ENCODE measurements at regions not wholly inside any gene's neighbourhood (a gene's known extent, or its start where the extent isn't known, plus 50 kb on each side); places are given as distances from the start of the nearest gene placed in this dataset.
"Not testable (repeated sequence)": the region's sequence is repeated elsewhere in the genome, so short reads cannot be mapped to it uniquely, and the experiment has no call there.

DNA sequence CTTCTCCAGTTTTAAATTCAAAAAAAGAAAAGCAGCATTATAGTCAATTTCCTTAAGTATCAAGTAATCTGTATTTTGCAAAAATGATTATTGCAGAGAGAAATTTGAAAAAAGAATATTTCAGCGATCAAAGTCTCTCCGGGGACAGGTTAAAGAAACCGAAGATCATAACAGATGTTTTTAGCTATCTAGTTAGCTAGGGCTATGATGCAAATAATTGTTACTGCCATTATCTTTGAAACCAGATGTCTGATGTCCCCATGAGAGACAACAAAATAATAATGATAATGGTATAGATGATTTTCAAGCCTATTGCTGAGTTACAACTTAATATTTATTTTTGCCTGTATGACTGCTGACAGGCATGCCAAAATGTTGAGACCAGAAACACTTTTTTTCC is 1326.0 kb downstream of the PLA2G4A start:
- DNase-seq (ENCODE audit: low read depth) = no peak

DNA sequence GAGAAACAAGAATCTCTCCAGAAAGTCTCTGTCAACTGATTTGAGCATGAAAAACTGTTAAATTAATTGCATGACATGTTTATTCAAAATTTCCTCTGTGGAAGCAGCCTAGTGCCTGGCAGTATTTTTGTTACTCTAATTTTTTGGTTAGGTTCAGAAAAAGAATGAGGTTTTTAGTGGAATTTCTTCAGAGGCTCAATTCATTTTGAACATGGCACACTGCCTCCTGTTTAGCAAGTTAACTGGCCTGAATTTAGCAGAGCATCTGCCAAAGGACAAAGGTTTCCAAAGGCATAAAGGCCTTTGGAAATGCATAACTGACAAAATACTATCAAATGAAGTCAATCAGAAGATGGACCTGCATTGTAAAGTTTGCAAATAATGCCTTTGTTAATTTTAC is 1326.5 kb downstream of the PLA2G4A start:
- DNase-seq (ENCODE audit: low read depth) = no peak

DNA sequence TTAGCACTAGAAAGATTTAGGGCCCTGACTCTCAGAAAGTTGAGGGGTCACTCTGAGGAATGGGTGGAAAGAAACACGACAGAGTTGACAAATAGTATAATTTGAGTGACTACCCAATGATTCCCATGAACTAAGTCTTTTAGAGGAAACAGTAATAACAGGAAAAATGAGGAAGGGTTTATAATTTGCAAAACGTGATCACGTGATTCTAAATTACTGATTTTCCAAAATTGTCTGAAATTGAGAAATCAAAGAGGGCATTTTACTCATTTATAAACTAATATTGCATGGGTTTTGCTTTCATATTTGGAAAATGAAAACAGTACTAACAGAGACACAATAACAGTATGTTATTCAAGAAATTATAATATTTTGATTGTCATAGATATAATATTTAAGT is 1335.7 kb downstream of the PLA2G4A start:
- DNase-seq (ENCODE audit: low read depth) = no peak

DNA sequence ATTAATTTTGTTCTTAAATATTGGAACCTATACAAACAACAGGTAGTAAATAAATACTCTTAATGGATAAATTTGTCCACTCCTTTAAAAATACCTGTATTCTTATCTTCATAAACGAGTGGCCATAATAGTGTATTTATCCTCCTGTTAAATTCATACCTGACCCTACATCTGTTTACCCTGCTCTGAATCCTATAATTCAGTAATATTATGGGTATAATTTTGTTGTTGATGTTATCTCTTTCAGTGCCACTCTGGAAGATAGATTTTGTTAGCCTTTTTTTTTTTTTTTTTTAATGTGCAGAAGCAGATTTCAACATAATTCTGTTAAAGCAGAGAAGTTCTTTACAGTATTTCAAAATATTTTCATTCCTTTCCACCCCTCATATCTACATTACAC is 1337.9 kb downstream of the PLA2G4A start:
- DNase-seq (ENCODE audit: low read depth) = no peak

DNA sequence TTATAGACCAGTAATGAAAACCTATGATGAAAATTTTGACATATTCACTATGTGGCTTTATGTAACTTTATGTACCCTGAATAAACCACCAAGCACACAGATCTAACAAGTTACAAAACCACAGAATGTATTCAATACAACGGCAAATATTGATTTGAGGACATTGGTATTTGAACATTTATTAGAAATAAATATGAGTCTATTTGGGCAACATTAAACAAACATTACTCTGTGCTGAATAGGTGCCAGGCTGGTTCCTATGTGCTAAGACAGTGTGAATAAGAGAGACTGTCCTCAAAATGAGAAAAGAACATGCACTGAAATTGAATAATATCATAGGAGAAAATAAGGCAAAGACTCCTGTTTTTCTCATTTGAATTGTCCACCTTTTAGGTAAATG is 1341.2 kb downstream of the PLA2G4A start:
- DNase-seq (ENCODE audit: low read depth) = no peak

DNA sequence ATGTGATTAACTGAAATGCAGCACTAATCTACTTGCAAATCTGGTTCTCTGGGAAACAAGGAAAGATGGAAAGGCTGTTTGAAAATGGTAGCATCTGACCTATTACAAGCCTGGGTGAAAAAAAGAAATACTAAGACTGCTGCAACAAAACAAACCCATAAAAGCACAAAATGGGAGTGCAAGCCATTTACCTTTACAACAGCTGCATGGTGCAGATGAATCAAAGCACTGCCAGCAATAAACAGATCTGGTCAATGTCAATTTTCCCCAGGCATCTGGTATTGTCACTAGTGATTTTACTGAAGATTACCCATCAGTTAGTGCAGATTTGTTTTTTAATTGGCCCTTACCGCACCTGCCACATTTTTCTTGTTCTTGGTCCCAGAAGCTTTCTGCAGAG is 1341.7 kb downstream of the PLA2G4A start:
- DNase-seq (ENCODE audit: low read depth) = no peak

DNA sequence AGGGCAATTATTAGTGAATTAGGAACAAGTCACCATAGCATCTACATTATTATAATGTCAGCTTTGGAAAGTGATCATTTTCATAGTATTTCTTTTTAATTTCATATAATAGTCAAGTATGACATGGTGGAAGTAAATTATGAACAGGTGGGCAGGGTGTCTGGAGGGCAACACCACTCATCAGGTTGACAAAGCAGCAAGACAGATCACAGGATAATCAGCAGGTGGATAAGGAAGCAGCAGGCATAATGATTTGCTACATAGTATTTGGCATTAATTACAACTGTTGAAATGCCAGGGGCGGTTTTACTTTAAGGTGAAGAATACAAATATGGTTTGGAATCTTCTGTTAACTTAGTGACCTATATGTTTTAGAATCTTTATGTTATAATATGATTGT is 1342.2 kb downstream of the PLA2G4A start:
- no peak for DNase-seq (ENCODE audit: low read depth)

DNA sequence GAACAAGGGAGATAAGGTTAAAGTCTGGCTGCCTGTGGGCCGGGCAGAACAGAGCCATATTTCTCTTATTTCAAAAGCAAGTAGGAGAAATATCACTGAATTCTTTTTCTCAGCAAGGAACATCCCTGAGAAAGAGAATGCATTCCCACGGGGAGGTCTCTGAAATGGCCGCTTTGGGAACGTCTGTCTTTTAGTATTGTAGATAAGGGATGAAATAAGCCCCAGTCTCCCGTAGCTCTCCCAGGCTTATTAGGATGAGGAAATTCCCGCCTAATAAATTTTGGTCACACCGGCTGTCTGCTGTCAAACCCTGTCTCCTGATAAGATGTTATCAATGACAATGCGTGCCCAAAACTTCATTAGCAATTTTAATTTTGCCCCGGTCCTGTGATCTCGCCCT is 1353.3 kb downstream of the PLA2G4A start:
- DNase-seq (ENCODE audit: low read depth) = not testable (repeated sequence)

DNA sequence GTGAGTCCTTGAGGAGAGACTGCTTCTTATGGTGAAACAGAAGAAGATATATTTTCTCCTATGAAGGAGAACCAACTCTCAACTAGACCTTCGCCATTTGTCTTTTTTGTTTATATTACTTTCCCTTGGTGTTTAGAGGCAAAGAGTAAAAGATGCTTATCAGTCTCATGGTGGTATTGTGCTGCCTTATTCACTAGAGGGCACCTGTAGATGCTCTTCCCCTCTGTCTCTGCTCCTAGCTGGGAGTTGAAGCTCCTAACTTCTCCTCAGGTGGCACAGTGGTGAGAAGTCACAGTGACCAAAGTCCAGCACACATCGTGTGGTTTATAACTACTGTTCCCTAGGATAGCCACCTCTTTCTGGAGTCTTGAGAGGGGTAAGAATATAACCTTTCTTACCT is 1359.6 kb downstream of the PLA2G4A start:
- peak; percentile 1 for DNase-seq (ENCODE audit: low read depth)

DNA sequence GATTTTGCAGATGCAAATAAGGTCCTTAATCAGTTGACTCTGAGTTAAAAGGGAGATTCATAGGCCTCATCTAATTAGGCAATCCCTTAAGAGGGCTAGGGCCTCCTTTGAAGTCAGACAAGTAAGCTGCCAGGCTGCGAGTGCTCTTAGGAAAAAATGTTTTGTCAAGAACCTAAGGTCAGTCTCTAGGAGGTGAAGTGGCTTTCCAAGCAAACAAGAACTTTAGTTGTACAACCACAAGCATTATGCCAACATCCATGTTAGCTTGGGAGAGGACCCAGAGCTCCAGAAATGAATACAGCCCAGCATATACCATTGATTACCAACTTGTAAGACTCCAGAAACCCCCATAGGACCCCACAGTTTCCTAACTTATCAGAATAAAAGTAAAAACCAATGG is 1366.2 kb downstream of the PLA2G4A start:
- DNase-seq (ENCODE audit: low read depth) = no peak

DNA sequence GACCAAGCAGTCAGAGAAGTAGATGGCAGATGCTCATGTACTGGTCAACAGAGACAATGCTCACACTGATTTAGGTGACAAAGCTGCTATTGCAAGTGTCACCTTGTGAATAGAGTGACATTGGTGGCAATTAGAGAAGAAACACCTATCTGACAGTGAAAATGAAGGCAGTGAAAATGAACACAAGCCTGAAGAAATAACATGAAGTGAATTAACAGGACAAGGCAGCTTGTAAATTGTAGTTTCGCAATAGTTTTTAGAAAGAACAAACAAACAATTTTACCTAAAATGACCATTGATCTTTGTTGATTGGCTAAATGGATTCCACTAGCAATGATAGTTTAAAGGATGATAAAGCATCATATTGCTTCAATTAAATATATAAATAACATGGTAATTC is 1389.5 kb downstream of the PLA2G4A start:
- no peak for DNase-seq (ENCODE audit: low read depth)

DNA sequence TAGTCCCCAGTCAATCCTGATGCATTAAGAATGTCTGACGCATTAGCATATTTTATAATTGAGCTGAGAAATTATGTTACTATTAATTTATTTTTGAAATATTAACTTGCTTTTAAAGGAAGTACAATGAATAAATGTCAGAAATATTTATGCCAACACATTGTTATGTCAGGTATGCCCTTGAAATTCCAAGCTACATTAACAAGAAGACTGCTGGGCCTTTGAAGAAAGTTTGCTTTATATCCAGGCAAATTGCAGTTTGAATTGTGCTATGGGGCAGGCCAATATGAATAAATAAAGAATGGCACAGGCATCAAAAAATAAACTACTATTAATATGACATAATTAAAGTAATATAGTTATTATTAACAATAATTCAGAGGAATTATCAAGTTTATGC is 1391.3 kb downstream of the PLA2G4A start:
- no peak for DNase-seq (ENCODE audit: low read depth)

DNA sequence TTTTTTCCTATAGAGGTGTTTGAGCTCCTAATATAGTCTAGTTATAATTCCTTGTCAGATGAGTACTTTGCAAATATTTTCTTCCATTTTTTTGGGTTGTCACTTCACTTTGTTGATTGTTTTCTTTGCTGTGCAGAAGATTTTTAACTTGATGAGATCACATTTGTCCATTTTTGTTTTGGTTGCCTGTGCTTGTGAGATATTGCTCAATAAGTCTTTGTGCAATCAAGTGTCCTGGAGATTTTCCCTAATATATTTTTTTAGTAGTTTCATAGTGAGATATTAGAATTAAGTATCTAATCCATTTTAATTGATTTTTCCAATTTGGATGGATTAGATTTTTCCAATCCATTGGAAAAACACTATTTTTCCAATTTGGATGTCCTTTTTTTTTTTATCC is 1395.5 kb downstream of the PLA2G4A start:
- DNase-seq (ENCODE audit: low read depth) = no peak

DNA sequence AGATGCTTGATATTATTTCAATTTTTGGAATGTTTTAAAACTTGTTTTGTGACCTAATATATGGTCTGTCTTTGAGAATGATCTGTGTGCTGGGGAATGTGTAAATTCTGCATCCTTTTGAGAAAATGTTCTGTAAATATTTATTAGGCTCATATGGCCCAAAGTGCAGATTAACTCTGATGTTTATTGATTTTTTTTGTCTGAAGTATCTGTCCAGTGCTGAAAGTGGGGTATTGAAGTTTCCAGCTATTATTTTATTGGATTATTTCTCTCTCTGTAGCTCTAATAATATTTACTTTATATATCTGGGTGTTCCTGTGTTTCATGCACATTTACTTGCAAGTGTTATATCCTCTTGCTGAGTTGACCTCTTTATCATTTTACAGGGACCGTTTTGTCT is 1397.2 kb downstream of the PLA2G4A start:
- DNase-seq (ENCODE audit: low read depth) = no peak

DNA sequence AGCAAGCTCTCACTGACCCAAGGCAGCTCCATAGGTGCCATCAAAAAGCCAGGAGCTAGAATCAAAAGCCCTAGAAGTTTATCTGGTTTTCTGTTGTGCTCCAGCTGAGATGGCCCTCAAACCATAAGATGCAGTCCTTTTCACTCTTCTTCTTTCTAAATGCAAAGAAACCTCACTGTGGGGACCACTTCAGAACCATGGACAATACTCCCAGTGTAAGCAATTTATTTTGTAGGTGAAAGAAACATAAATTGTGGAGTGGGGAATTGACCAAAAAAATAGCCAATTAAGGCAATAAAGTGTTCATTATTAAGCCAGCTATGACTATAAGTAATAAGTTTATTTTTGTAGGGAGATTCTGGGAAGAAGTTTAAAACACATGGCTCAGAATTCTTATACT is 1399.9 kb downstream of the PLA2G4A start:
- DNase-seq (ENCODE audit: low read depth) = no peak

DNA sequence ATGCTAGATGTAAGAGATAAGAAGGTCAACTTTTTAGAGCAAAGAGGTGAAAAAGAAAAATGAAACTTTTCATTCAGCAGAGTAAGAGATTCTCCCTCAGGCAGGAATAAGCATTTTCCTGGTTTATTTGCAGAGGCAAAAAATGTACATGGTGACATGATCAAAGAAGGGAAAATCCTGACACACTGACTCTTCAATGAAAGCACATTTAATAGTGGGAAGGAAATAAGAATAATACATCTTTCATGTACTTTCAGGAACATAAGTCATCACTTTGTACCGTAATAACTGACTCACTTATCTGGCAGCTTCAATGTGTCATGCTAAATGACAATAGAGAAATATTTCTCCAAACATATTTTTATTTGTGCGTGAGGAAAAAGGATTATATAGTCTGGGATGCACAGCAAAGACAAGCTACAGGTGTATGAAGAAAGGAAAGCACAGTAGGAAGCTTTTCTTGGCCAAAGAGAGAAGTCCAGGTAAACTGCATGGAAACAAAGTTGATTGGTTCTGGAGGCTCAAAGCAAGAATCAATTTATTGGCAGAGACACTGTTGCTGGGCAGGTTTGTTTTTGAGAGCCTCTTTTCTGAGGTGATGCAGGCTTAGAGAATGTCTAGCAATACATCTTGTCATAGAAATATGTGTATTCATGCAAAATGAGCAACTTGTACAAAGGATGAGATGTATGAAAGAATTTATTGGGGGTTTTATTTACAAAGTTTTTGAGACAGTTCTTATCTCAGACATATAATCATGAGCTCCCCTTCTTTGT is 1409.0 kb downstream of the PLA2G4A start:
- peak; percentile 51 for DNase-seq (ENCODE audit: low read depth)

DNA sequence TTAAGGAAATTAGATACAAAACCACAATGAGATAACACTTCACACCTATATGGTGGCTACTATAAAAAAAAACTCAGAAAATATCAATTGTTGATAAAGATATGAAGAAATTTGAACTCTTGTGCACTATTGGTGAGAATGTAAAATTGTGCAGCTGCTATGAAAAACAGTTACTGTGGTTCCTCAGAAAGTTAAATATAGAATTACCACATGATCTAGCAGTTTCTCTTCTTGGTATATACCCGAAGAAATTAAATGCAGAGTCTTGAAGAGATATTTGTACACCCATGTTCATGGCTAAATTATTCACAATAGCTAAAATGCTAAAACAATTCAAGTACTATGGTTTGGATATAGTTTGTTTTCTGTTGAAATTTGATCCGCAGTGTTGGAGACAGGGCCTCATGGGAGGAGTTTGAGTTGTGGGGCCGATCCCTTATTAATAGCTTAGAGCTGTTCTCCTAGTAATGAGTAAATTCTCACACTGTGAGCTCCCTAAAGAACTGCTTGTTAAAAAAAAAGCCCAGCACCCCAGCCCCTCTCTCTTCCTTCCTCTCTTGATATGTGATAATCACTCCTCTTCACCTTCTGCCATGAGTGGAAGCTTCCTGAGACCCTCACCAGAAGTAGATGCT is 1412.1 kb downstream of the PLA2G4A start:
- no peak for DNase-seq (ENCODE audit: low read depth)

DNA sequence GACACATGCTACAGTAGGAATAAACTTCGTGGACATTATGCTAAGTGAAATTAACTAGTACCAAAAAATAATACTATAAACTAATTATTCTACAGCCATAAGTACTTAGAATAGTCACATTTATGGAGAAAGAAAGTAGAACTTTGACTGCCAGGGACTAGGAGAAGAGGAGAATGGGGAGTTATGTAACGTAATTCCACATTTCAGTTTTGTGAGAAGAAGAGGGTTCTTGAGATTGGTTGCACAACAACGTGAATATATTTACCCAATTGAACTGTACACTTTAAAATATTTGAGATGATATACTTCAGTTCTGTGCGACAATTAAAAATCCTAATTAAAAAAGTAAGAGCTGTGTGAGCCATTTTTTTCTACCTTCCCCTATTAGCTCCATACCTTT is 1412.9 kb downstream of the PLA2G4A start:
- no peak for DNase-seq (ENCODE audit: low read depth)

DNA sequence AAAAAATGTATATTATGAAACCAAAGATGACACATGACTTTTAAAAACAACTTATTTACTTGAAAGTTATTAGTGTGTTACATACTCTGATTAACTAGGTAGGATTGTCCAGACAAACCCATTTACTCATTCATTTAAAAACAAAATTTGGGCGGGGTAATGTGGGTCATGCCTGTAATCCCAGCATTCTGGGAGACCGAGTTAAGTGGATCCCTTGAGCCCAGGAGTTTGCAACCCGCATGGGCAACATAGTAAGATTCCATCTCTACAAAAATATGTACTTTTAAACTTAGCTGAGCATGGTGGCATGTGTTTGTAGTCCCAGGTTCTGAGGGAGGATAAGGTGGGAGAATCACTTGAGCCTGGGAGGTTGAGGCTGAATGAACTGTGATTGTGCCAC is 1414.7 kb downstream of the PLA2G4A start:
- no peak for DNase-seq (ENCODE audit: low read depth)

DNA sequence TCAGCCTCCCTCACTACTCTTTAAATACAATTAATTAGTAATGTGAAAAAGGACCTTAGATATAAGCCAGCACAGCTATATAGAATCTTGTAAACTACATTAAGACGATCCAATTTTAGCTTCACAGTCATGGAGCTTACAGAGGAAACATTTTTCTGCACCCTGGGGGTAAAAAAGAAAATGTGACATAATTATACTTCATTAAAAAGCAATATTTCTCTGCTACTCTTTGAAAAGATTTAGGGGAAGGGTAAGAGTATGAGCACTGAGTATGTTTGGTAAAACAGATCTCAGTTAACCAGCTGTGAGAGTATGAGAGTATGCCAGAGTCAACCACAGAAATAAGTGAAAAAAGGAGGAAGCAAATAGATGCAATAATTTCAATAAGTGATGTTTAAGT is 1415.9 kb downstream of the PLA2G4A start:
- DNase-seq (ENCODE audit: low read depth) = no peak

DNA sequence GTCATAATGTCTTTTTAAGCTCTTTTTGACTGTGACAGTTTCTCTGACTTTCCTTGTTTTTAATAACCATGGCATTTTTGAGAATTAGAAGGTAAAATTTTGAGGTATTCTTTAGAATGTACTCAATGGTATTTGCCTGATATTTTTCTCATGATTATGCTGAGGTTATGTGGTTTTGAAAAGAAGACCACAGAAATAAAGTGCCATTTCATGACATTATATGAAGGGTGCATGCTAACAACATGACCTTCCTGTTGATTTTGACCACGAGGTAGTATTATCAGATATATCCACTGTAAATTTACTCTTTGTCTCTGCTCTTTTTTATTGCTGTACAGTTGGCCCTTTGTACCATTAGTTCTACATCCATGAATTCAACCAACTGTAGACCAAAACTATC is 1418.5 kb downstream of the PLA2G4A start:
- no peak for DNase-seq (ENCODE audit: low read depth)

DNA sequence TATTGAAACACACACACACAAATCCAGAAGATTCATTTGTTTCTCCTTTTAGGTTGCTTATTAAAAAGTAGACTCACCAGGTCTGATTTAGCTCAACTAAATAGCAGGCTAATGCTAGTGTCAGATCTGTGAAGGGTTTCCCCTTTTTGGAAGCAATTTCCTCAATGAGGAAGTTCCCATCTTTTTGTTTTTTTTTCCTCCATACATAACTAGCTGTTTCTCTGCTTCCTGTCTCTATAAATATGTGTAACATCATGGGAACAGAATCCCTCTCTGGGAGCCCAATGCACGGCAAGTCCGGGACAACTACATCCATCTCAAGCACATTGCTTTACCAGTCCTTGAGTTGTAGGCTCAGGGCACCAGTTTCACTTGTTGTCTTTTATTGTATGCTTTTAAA is 1421.1 kb downstream of the PLA2G4A start:
- DNase-seq (ENCODE audit: low read depth) = peak; percentile 1

DNA sequence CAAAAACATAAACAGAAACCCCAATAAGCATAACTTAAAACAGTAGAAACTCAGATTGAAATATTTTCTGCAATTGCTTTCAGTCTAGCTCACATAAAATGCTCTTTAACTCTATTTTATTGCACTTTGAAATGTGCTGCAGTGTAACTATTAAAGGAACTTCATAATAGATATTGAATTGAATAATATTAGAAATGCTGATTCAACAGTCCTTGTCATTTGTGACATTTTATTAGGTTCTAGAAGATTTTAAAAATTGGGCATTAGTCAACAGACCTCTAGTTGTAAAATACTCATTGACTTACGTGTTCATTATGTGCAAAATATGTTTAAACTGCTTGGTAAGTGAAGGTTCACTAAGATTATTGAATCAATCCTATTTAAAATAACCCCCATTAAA is 1422.3 kb downstream of the PLA2G4A start:
- DNase-seq (ENCODE audit: low read depth) = no peak

DNA sequence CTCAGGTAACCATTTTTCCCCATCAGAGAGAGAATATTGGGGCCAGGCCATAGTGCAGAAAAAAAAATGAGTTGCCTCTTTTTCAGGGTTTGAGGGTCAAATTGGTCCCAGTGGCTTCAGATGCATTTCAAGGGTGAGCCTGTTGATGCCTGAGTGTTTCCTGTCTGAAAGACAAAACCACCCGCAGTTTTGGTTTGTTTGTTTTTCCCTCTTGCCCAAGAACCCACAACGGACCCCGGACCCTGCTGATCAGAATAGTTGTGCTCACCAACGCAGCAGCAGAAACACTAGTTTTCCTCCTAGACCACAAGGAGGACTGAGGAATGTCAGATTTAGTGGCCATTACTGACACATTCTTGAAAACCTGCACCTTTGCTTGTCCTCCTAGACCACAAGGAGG is 1433.1 kb downstream of the PLA2G4A start:
- peak; percentile 4 for DNase-seq (ENCODE audit: low read depth)

All from M059J (cell line).